ENCODE measurements at regions not wholly inside any gene's neighbourhood (a gene's known extent, or its start where the extent isn't known, plus 50 kb on each side); places are given as distances from the start of the nearest gene placed in this dataset.

GRCh38 chr2:2620604-2621003 lies 289.5 kb upstream of the MYT1L start:
- TF ChIP-seq CTCF (IDR thresholded peaks at IDR 0.05; ENCODE audit: insufficient read depth, low read length, poor library complexity, severe bottlenecking) = no peak
- no peak for TF ChIP-seq EZH2phosphoT487 (conservative IDR thresholded peaks at IDR 0.05; ENCODE audit: low read length)

Measured in SU-DHL-6 (cell line).